Brain microvascular endothelial cell (primary cell): ENCODE measurements at regions not wholly inside any gene's neighbourhood (a gene's known extent, or its start where the extent isn't known, plus 50 kb on each side); places are given as distances from the start of the nearest gene placed in this dataset.

Experiments
- DNase-seq: peaks from one replicate; pipeline ENCODE4 v3.0.0-alpha.2; 2020
- H3K27ac ChIP-seq: fragments of 250-450 bp; sonication (Bioruptor Pico); 2 replicates; pipeline ENCODE4 v1.5.1; 2020; ENCODE audit warnings: mild to moderate bottlenecking, moderate library complexity
- H3K27me3 ChIP-seq: fragments of 250-450 bp; sonication (Bioruptor Pico); replicated peaks from 2 replicates; pipeline ENCODE4 v1.5.1; 2020; ENCODE audit warnings: mild to moderate bottlenecking
- H3K36me3 ChIP-seq: fragments of 250-450 bp; sonication (Bioruptor Pico); replicated peaks from 2 replicates; pipeline ENCODE4 v1.5.1; 2020; ENCODE audit warnings: mild to moderate bottlenecking
- H3K4me3 ChIP-seq: 2 replicates; pipeline ENCODE4 v1.5.1; 2011; ENCODE audit warnings: low read depth, mild to moderate bottlenecking, control low read depth, low read length, moderate library complexity
- in situ Hi-C: cut with HindIII; loops from 2 replicates; pipeline ENCODE4 v1.10.0; 2017; ENCODE audit warnings: low sequenced_read_pairs, low pct_ligation_motif_present
- TF ChIP-seq, protein P1 (sequence below): IDR thresholded peaks from 2 replicates; pipeline ENCODE4 v1.5.1; 2011; ENCODE audit warnings: low read depth, mild to moderate bottlenecking, moderate library complexity, low read length, control low read depth, inconsistent platforms; ENCODE audit errors: missing control alignments

DNA sequence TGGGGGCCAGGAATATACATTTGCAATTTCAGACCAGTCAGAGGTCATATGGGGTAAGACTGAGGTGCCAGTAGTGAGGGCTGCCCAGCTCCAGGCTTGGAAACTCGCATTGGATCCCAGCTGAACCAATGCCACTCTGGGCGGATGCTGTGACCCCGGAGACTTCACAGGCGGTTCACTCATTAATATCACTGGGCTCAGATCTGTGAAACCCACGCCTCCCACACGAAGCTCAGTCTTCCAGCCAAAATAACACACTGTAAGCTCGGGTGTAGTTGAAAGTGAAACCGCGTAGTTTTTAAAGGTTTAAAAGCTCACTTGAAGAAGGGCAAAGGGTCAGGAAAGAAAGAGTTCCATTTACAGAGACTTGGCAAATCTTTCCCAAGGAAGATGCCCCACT, 254.8 kb downstream of the FOXL1 start:
- Histone ChIP-seq H3K27me3 (no peaks in the 10 kb centered on the region), H3K27ac (no peak overlapping the region), H3K36me3 (no peaks in the 10 kb centered on the region), H3K4me3 (no peak overlapping the region)
- in situ Hi-C loops: no loop called here
- no peak for DNase-seq
- TF ChIP-seq, protein P1, sequence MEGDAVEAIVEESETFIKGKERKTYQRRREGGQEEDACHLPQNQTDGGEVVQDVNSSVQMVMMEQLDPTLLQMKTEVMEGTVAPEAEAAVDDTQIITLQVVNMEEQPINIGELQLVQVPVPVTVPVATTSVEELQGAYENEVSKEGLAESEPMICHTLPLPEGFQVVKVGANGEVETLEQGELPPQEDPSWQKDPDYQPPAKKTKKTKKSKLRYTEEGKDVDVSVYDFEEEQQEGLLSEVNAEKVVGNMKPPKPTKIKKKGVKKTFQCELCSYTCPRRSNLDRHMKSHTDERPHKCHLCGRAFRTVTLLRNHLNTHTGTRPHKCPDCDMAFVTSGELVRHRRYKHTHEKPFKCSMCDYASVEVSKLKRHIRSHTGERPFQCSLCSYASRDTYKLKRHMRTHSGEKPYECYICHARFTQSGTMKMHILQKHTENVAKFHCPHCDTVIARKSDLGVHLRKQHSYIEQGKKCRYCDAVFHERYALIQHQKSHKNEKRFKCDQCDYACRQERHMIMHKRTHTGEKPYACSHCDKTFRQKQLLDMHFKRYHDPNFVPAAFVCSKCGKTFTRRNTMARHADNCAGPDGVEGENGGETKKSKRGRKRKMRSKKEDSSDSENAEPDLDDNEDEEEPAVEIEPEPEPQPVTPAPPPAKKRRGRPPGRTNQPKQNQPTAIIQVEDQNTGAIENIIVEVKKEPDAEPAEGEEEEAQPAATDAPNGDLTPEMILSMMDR: no peak

DNA sequence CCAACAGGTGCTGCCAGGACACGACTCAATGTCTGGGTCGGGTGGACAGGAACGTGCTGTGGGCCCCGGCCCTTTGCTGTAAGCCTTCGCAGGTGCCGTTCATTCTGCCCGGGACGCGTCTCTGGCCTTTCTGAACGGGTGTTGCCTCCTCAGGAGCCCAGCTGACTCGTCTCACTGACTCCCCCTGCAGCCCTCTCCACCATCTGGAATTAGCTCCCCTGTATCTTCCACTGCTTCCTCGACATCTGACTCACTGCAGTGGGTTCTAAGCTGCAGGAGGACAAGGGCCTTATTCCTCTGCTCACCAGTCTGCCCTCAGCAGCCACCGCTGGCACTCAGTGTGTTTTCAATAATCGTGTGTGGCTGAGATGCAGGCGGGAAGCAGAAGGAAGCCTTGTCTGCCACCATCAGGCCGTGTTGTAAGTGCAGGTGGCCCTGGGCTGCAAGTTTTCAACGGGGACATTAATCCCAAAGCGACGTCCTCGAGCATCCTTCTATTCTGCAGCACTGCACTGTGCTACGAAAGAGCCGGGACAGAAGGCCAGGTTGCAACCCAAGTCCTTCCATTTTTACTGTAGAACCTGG, 256.2 kb downstream of the FOXL1 start:
- Histone ChIP-seq H3K36me3 (no peaks in the 10 kb centered on the region), H3K4me3 (no peak overlapping the region), H3K27ac (no peak overlapping the region), H3K27me3 (no peaks in the 10 kb centered on the region)
- TF ChIP-seq, protein P1: peak; percentile 62
- peak; percentile 58 for DNase-seq
- in situ Hi-C loops: no loop called here

DNA sequence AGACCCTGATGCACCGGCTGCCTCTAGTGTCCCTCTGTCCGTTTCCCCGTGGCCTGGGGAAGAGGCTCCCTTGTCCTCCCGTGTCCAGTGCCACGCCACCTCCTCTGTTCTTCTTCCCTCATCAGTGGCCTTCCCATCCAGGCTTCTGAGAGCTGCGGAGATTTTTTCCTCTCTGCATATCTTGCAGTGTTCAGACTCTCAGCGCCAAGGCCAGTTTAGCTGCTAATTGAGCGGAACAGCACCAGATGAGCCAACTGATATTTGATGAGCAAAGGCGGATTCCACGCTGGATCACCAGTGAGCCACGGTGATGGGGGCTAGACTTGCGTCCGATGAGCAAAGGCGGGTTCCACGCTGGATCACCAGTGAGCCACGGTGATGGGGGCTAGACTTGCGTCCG, 257.6 kb downstream of the FOXL1 start:
- no peak for DNase-seq
- Histone ChIP-seq H3K4me3 (no peak overlapping the region), H3K36me3 (no peaks in the 10 kb centered on the region), H3K27ac (no peak overlapping the region), H3K27me3 (no peaks in the 10 kb centered on the region)
- in situ Hi-C loops: no loop called here
- TF ChIP-seq, protein P1: no peak

DNA sequence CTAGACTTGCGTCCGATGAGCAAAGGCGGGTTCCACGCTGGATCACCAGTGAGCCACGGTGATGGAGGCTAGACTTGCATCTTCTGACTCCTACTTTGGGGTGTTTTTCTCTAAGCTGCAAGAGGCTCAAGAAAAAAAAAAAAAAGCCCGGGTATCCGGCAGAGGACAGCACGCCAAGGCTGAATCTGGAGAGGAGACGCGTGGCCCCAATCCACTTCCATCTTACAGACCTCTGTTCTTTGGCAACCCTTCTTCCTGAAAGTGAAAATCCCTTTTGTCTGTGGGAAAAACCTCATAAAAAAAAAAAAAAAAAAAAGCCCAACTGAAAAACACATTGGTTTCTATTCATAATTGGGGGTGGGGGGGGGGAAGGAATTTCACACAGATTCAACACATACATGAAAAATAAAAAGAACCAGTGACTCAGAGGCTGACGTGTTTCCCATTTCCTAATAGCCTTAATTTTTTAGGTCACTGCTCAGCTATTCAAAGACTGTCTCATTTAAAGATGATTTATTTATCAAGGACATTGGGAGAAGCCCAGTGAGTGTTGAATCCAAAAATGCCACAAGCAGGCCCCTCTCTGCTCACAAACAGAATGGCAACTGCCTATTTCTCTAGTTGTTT, 258.3 kb downstream of the FOXL1 start:
- Histone ChIP-seq H3K27ac (peak overlapping the region; percentile 64), H3K27me3 (no peaks in the 10 kb centered on the region), H3K4me3 (no peak overlapping the region), H3K36me3 (no peaks in the 10 kb centered on the region)
- peak; percentile 89 for DNase-seq
- TF ChIP-seq, protein P1: no peak
- in situ Hi-C loops: no loop called here

DNA sequence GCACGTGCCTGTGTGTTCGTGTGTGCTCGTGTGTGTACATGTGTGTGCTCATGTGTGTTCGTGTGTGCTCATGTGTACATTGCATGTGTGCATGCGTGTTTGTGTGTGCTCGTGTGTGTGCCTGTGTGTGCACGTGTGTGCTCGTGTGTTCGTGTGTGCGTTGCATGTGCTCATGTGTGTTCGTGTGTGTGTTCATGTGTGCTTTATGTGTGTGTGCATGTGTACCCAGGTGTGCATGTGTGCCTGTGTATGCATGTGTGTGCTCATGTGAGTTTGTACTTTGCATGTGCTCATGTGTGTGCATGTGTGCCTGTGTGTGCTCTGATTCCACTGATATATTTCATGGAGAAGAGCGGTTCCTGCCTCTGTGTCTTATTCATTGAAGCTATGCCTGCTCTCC, 265.5 kb downstream of the FOXL1 start:
- H3K36me3 ChIP-seq: no peaks in the 10 kb centered on the region
- no peak overlapping the region for H3K4me3 ChIP-seq
- no peaks in the 10 kb centered on the region for H3K27me3 ChIP-seq
- TF ChIP-seq, protein P1: no peak
- no peak overlapping the region for H3K27ac ChIP-seq
- no peak for DNase-seq
- in situ Hi-C loops: no loop called here

DNA sequence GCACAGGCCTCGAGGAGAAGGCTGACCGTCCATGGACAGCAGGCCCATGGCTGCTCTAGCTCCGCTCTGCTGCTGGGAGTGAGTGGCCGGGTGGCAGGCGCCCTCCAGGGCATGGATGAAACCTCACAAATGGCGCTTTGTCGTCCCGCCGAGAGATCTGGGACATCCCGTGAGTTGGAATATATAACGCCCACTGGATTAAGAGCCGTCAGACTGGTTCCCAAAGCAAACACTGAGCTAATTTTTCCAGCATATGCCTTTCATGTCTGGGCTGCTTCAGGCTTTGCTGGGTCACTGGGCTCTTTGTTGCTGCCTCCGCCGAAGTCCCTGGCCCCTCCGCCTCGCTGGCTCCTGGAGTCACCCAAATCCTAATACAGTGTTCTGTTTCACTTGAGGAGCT, 266.3 kb downstream of the FOXL1 start:
- Histone ChIP-seq H3K27me3 (no peaks in the 10 kb centered on the region), H3K4me3 (no peak overlapping the region), H3K36me3 (no peaks in the 10 kb centered on the region), H3K27ac (no peak overlapping the region)
- DNase-seq: no peak
- in situ Hi-C loops: no loop called here
- TF ChIP-seq, protein P1: no peak
